H1 (cell line): ENCODE measurements at regions not wholly inside any gene's neighbourhood (a gene's known extent, or its start where the extent isn't known, plus 50 kb on each side); places are given as distances from the start of the nearest gene placed in this dataset.

Source experiments
- CHD2 ChIP-seq: IDR thresholded peaks from 2 replicates; pipeline ENCODE4 v1.6.1; 2012; ENCODE audit warnings: low read length, improper control_type of control experiment
- CTBP2 ChIP-seq: IDR thresholded peaks from 2 replicates; pipeline ENCODE4 v1.7.0; 2011; ENCODE audit warnings: borderline replicate concordance, mild to moderate bottlenecking, moderate library complexity, mixed read lengths, low read length; ENCODE audit not compliant: insufficient read depth, insufficient read length
- CTCF ChIP-seq, 3 experiments: IDR thresholded peaks; 1 replicate in 2 of 3; 2 replicates in 1 of 3; pipeline versions ENCODE4 v1.5.1 to v1.6.1; 2011; ENCODE audit warnings: low read length in 3 of 3, mild to moderate bottlenecking in 3 of 3, inconsistent platforms in 2 of 3, low read depth in 1 of 3, moderate library complexity in 1 of 3; ENCODE audit not compliant: insufficient read depth in 1 of 3; ENCODE audit errors: control extremely low read depth in 1 of 3
- FOSL1 ChIP-seq: IDR thresholded peaks from 2 replicates; pipeline ENCODE4 v1.6.1; 2011; ENCODE audit warnings: mild to moderate bottlenecking, low read depth, low read length, moderate library complexity; ENCODE audit not compliant: insufficient read depth
- JUND ChIP-seq: IDR thresholded peaks from 2 replicates; pipeline ENCODE4 v1.6.1; 2011; ENCODE audit warnings: mild to moderate bottlenecking, improper control_type of control experiment, low read length
- TBP ChIP-seq: IDR thresholded peaks from 2 replicates; pipeline ENCODE4 v1.6.1; 2011; ENCODE audit warnings: low read depth, low read length, improper control_type of control experiment

DNA sequence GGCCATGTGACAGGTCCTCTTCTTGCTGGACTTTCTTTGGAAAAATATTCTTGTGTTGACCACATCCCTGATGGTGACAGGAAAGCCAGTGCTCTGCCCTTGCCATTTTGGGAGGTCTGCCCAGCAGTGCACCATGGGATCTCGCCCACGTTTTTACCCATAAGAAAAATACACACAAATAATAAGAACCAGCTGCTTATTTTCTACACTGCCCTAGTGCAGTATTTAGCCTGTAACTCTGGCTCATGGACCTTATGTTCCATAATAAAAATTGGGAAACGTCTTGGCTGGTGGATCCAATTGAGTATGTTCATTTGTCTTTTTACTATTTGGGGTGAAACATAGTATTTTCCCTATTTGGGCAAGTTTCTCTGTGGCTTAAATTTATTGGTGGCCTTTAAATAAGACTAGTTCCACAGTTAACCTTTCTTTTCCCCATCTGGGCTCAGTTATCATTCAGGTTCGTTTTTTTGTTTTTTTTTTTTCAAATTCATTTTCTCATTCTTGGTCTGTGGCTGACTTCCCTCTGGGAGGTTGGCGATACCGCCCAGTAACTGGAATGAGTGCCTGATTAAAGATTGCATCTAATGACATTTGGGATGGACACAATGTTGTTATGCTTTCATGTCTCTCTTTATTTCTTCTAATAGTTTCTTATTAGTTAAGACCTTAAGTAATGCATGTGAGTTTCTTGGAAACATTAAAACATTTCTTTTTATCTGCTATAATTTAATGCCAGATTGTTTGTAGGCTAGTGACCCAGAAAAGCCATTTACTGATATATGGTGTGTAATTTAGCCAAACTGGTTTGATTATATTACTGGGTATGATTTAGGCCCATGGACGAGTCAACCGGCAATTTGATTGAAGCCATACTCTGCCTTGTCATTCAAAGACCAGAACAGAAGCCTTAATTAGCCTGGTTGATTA, 163.7 kb downstream of the FGF10 start (continued):
- TF ChIP-seq CTCF (IDR thresholded peaks at IDR 0.05; ENCODE audit: control extremely low read depth in 1 of 3, insufficient read depth in 1 of 3, low read depth in 1 of 3, low read length in 3 of 3): no peak
- TF ChIP-seq TBP: no peak
- TF ChIP-seq CHD2: no peak
- TF ChIP-seq FOSL1: no peak
- no peak for TF ChIP-seq JUND
- no peak for TF ChIP-seq CTBP2
- TF ChIP-seq, all 59 proteins: peak for 0
